Hypothalamus (tissue), 51 donors: ENCODE measurements at regions not wholly inside any gene's neighbourhood (a gene's known extent, or its start where the extent isn't known, plus 50 kb on each side); places are given as distances from the start of the nearest gene placed in this dataset.

ENCODE experiments used
- DNase-seq, 51 donors: peaks; one replicate each; lab custom pipeline; 2025; lab: John Stamatoyannopoulos, UW

GRCh38 chr7:42400961-42401360 is 164.0 kb upstream of the GLI3 start:
- DNase-seq, result no peak

- no peak for DNase-seq
Observed at GRCh38 chr7:42400211-42400772, 163.3 kb upstream of the GLI3 start.

- no peak for DNase-seq
Observed at GRCh38 chr7:42395607-42396006, 158.6 kb upstream of the GLI3 start.

GRCh38 chr7:42392826-42393225 is 155.8 kb upstream of the GLI3 start:
- DNase-seq, result no peak

- DNase-seq, result no peak
Observed at GRCh38 chr7:42389697-42390096, 152.7 kb upstream of the GLI3 start.

- DNase-seq, result no peak
Observed at GRCh38 chr7:42385912-42386311, 148.9 kb upstream of the GLI3 start.

- no peak for DNase-seq
Observed at GRCh38 chr7:42381161-42381560, 144.2 kb upstream of the GLI3 start.

- no peak for DNase-seq
Observed at GRCh38 chr7:42380401-42380800, 143.4 kb upstream of the GLI3 start.

- no peak for DNase-seq
Observed at GRCh38 chr7:42378149-42378548, 141.1 kb upstream of the GLI3 start.

GRCh38 chr7:42373285-42373684 is 136.3 kb upstream of the GLI3 start:
- DNase-seq, result no peak

GRCh38 chr7:42372479-42372878 is 135.5 kb upstream of the GLI3 start:
- no peak for DNase-seq

- no peak for DNase-seq
Observed at GRCh38 chr7:42359946-42360345, 122.9 kb upstream of the GLI3 start.

- no peak for DNase-seq
Observed at GRCh38 chr7:42351316-42351935, 114.4 kb upstream of the GLI3 start.

- no peak for DNase-seq
Observed at GRCh38 chr7:42350801-42351200, 113.8 kb upstream of the GLI3 start.

- no peak for DNase-seq
Observed at GRCh38 chr7:42348631-42349030, 111.6 kb upstream of the GLI3 start.

- DNase-seq, result no peak
Observed at GRCh38 chr7:42348071-42348470, 111.1 kb upstream of the GLI3 start.

- no peak for DNase-seq
Observed at GRCh38 chr7:42347616-42348015, 110.6 kb upstream of the GLI3 start.

GRCh38 chr7:42345478-42346299 is 108.7 kb upstream of the GLI3 start:
- no peak for DNase-seq

GRCh38 chr7:42344198-42344755 is 107.3 kb upstream of the GLI3 start:
- DNase-seq, result no peak

GRCh38 chr7:42342381-42342780 is 105.4 kb upstream of the GLI3 start:
- no peak for DNase-seq

GRCh38 chr7:42340436-42340835 is 103.4 kb upstream of the GLI3 start:
- DNase-seq, result no peak
